IMR-90 (cell line): ENCODE measurements at regions not wholly inside any gene's neighbourhood (a gene's known extent, or its start where the extent isn't known, plus 50 kb on each side); places are given as distances from the start of the nearest gene placed in this dataset.

Experiments used
- ATAC-seq: fragments of 200-7000 bp; cut with Tn5 transposase; 2 replicates; pipeline ENCODE4 v1.9.1; 2020; ENCODE audit warnings: low read depth, mild to moderate bottlenecking, moderate library complexity
- BruUV-seq: library from RNA; stranded (reverse); fragments of 400-500 nt; replicated peaks from 2 replicates; lab custom pipeline; 2021; lab: Mats Ljungman, UMichigan
- CTCF ChIA-PET: fragments of 300-600 bp; formaldehyde crosslinking; extraction: SDS; loops from one replicate; lab custom pipeline; 2021; ENCODE audit warnings: antibody characterized with exemption; lab: Yijun Ruan, JAX
- POLR2A ChIA-PET: fragments of 300-600 bp; sonication (Branson Sonifier 250); formaldehyde crosslinking; loops from one replicate; lab custom pipeline; 2022; ENCODE audit warnings: antibody characterized with exemption; ENCODE audit not compliant: unreplicated experiment; lab: Charles Lee
- DNase-seq: peaks from one replicate; pipeline ENCODE4 v3.0.0; 2013
- H2AFZ ChIP-seq: replicated peaks from 2 replicates; pipeline ENCODE3; 2013; ENCODE audit warnings: low read length, mild to moderate bottlenecking; ENCODE audit not compliant: poor library complexity
- H2AK5ac ChIP-seq: 2 replicates; pipeline ENCODE4 v1.6.1; 2013; ENCODE audit warnings: low read depth, low read length, inconsistent platforms
- H2AK9ac ChIP-seq: replicated peaks from 2 replicates; pipeline ENCODE3; 2013; ENCODE audit warnings: mild to moderate bottlenecking, low read depth, low read length, moderate library complexity; ENCODE audit not compliant: poor library complexity
- H2BK120ac ChIP-seq: 2 replicates; pipeline ENCODE4 v1.6.1; 2013; ENCODE audit warnings: low read depth, low read length, inconsistent platforms
- H2BK15ac ChIP-seq: 3 replicates; pipeline ENCODE4 v1.6.1; 2013; ENCODE audit warnings: low read depth, low read length, inconsistent platforms
- H2BK20ac ChIP-seq: 2 replicates; pipeline ENCODE4 v1.6.1; 2013; ENCODE audit warnings: low read depth, mild to moderate bottlenecking, inconsistent platforms, low read length, moderate library complexity
- H2BK5ac ChIP-seq: 2 replicates; pipeline ENCODE4 v1.6.1; 2013; ENCODE audit warnings: mild to moderate bottlenecking, low read depth, low read length, inconsistent platforms; ENCODE audit not compliant: poor library complexity, severe bottlenecking
- H3K14ac ChIP-seq: replicated peaks from 2 replicates; pipeline ENCODE4 v1.6.1; 2013; ENCODE audit warnings: low read depth, low read length, inconsistent platforms
- H3K18ac ChIP-seq: 2 replicates; pipeline ENCODE4 v1.6.1; 2013; ENCODE audit warnings: low read depth, low read length, control low read depth
- H3K23ac ChIP-seq: 2 replicates; pipeline ENCODE4 v1.6.1; 2013; ENCODE audit warnings: low read depth, low read length, inconsistent platforms
- H3K27ac ChIP-seq: 2 replicates; pipeline ENCODE4 v1.5.1; 2013; ENCODE audit warnings: mild to moderate bottlenecking, control low read depth, low read length; ENCODE audit not compliant: insufficient read depth
- H3K27me3 ChIP-seq: 2 replicates; pipeline ENCODE4 v1.6.1; 2013; ENCODE audit warnings: low read length; ENCODE audit not compliant: control insufficient read depth, insufficient read depth
- H3K36me3 ChIP-seq: 2 replicates; pipeline ENCODE4 v1.6.1; 2013; ENCODE audit warnings: low read length, mixed read lengths; ENCODE audit not compliant: control insufficient read depth, insufficient read depth
- H3K4ac ChIP-seq: 2 replicates; pipeline ENCODE4 v1.6.1; 2013; ENCODE audit warnings: low read depth, low read length, inconsistent platforms
- H3K4me1 ChIP-seq: 2 replicates; pipeline ENCODE4 v1.6.1; 2013; ENCODE audit warnings: low read length, mixed read lengths; ENCODE audit not compliant: control insufficient read depth, insufficient read depth
- H3K4me2 ChIP-seq: 2 replicates; pipeline ENCODE4 v1.6.1; 2013; ENCODE audit warnings: low read depth, mild to moderate bottlenecking, control low read depth, low read length, moderate library complexity
- H3K4me3 ChIP-seq: 2 replicates; pipeline ENCODE4 v1.5.1; 2013; ENCODE audit warnings: low read depth, mild to moderate bottlenecking, control low read depth, low read length, moderate library complexity; ENCODE audit not compliant: insufficient read depth
- H3K56ac ChIP-seq: 2 replicates; pipeline ENCODE4 v1.6.1; 2013; ENCODE audit warnings: low read length, inconsistent platforms; ENCODE audit not compliant: insufficient read depth; ENCODE audit errors: extremely low read depth
- H3K79me1 ChIP-seq, 2 experiments: 2 replicates each; pipeline ENCODE4 v1.6.1; 2013; ENCODE audit warnings: low read length in 2 of 2, inconsistent platforms in 1 of 2, low read depth in 1 of 2
- H3K9ac ChIP-seq: 2 replicates; pipeline ENCODE4 v1.6.1; 2013; ENCODE audit warnings: low read depth, low read length, control low read depth
- H3K9me1 ChIP-seq: 2 replicates; pipeline ENCODE4 v1.6.1; 2013; ENCODE audit warnings: low read length, inconsistent platforms; ENCODE audit not compliant: insufficient read depth
- H3K9me3 ChIP-seq: 2 replicates; pipeline ENCODE4 v1.6.1; 2013; ENCODE audit warnings: low read length; ENCODE audit not compliant: control insufficient read depth, insufficient read depth
- H4K20me1 ChIP-seq: 2 replicates; pipeline ENCODE4 v1.6.1; 2013; ENCODE audit warnings: low read length, inconsistent platforms; ENCODE audit not compliant: insufficient read depth
- H4K5ac ChIP-seq: 2 replicates; pipeline ENCODE4 v1.6.1; 2013; ENCODE audit warnings: mild to moderate bottlenecking, low read depth, low read length, control low read depth
- H4K8ac ChIP-seq, 2 experiments: 2 replicates each; pipeline ENCODE4 v1.6.1; 2013; ENCODE audit warnings: low read depth in 2 of 2, low read length in 2 of 2, control low read depth in 1 of 2, inconsistent platforms in 1 of 2
- H4K91ac ChIP-seq: 2 replicates; pipeline ENCODE4 v1.6.1; 2013; ENCODE audit warnings: low read depth, low read length, inconsistent platforms; ENCODE audit not compliant: insufficient read depth
- BHLHE40 ChIP-seq: fragments of 150-350 bp; IDR thresholded peaks from 2 replicates; pipeline ENCODE4 v1.6.1; 2016; ENCODE audit warnings: mild to moderate bottlenecking, low read depth, low read length
- CTCF ChIP-seq: conservative IDR thresholded peaks from 2 replicates; pipeline ENCODE4 v1.5.1; 2012; ENCODE audit warnings: mild to moderate bottlenecking, low read depth, low read length, improper control_type of control experiment
- ELK1 ChIP-seq: fragments of 150-350 bp; IDR thresholded peaks from 2 replicates; pipeline ENCODE4 v1.6.1; 2016; ENCODE audit warnings: low read depth, mild to moderate bottlenecking, low read length, moderate library complexity, borderline replicate concordance
- FOS ChIP-seq: fragments of 150-350 bp; IDR thresholded peaks from 2 replicates; pipeline ENCODE4 v1.6.1; 2016; ENCODE audit warnings: low read depth, low read length
- MAZ ChIP-seq: IDR thresholded peaks from 2 replicates; pipeline ENCODE4 v1.6.1; 2012; ENCODE audit warnings: low read depth, mild to moderate bottlenecking, low read length, improper control_type of control experiment, moderate library complexity, borderline replicate concordance
- MXI1 ChIP-seq: IDR thresholded peaks from 2 replicates; pipeline ENCODE4 v1.6.1; 2012; ENCODE audit warnings: low read depth, mild to moderate bottlenecking, low read length, moderate library complexity, borderline replicate concordance
- NFE2L2 ChIP-seq: fragments of 150-350 bp; IDR thresholded peaks from 2 replicates; pipeline ENCODE4 v1.6.1; 2016; ENCODE audit warnings: low read depth, mild to moderate bottlenecking, low read length
- POLR2A ChIP-seq: IDR thresholded peaks from 2 replicates; pipeline ENCODE4 v1.6.1; 2012; ENCODE audit warnings: mild to moderate bottlenecking, low read depth, low read length
- RFX5 ChIP-seq: IDR thresholded peaks from 2 replicates; pipeline ENCODE4 v1.8.0; 2012; ENCODE audit warnings: low read depth, mild to moderate bottlenecking, low read length, moderate library complexity
- SMC3 ChIP-seq: fragments of 150-350 bp; IDR thresholded peaks from 2 replicates; pipeline ENCODE4 v1.6.1; 2016; ENCODE audit warnings: low read depth, mild to moderate bottlenecking, antibody characterized with exemption, low read length, moderate library complexity
- WGBS, 2 experiments: methylation state at CpG; one replicate each; pipeline versions ENCODE4 v1.1.5 to v1.1.7; 2013; ENCODE audit warnings: missing lambda C conversion rate in 2 of 2; ENCODE audit not compliant: insufficient read length in 1 of 2; ENCODE audit errors: extremely low coverage in 2 of 2; 5-methylcytosine and 5-hydroxymethylcytosine counted together
- dilution Hi-C: fragments of 300-500 bp; cut with HindIII; formaldehyde crosslinking; loops from one replicate; pipeline ENCODE4 v1.14.3; 2018; ENCODE audit warnings: low sequenced_read_pairs; ENCODE audit not compliant: unreplicated experiment
- in situ Hi-C: fragments of 300-500 bp; cut with MboI; formaldehyde crosslinking; loops from 3 replicates; pipeline ENCODE4 v1.14.3; 2019; ENCODE audit warnings: low sequenced_read_pairs, inconsistent platforms, mixed read lengths
- intact Hi-C: fragments of 100-400 bp; cut with micrococcal nuclease; formaldehyde crosslinking; loops from 2 replicates; pipeline ENCODE4 v1.10.0; 2022
- TF ChIP-seq, protein P1 (sequence below): fragments of 150-350 bp; IDR thresholded peaks from 2 replicates; pipeline ENCODE4 v1.6.1; 2017; ENCODE audit warnings: mild to moderate bottlenecking, antibody characterized with exemption, low read length, low read depth

DNA sequence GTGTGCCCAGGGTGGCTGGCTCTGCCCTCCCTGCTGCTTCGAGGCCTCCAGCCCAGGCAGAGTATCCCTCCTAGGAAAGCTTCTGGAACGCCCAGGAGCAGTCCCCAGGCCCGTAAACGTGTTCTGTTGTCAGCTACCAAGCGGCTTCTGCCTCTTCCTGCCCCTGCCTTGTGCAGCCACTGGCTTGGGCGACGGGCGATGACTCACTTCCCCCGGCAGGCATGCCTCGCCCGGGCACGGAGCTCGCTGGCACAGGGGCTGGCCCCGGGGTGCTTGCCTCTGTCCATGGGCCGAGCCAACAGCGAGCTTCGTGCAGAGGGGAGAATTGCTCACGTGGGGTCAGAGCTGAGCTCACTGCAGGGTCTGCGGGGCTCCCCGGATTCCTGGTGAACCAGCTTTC, 86.7 kb upstream of the THBS2 start:
- Histone ChIP-seq H3K27ac (no peak overlapping the region), H2BK120ac (no peak overlapping the region), H3K14ac (no peak overlapping the region), H3K9ac (no peak overlapping the region), H4K8ac (no peak overlapping the region), H4K5ac (no peak overlapping the region), H3K27me3 (no peaks in the 10 kb centered on the region), H2BK20ac (no peak overlapping the region), H2AFZ (no peak overlapping the region), H3K4ac (no peak overlapping the region), H3K9me1 (no peaks in the 10 kb centered on the region), H2AK9ac (no peak overlapping the region), H3K9me3 (0 out of 2 replicates have a peak, but pooled peaks cover 2% of the 10 kb centered on the region), H3K18ac (no peak overlapping the region), H4K20me1 (no peaks in the 10 kb centered on the region), H3K79me1 (no peaks in the 10 kb centered on the region), H3K36me3 (no peaks in the 10 kb centered on the region), H3K4me3 (no peak overlapping the region), H2BK15ac (no peak overlapping the region), H2AK5ac (no peak overlapping the region), H4K91ac (no peak overlapping the region), H3K4me1 (no peaks in the 10 kb centered on the region), H2BK5ac (no peak overlapping the region), H3K23ac (no peak overlapping the region), H3K56ac (no peak overlapping the region), H3K4me2 (no peak overlapping the region)
- POLR2A ChIA-PET: no interaction called here
- dilution Hi-C loops: no loop called here
- DNase-seq (no peak), ATAC-seq (no peak)
- intact Hi-C loops: no loop called here
- TF ChIP-seq MAZ (no peak), BHLHE40 (no peak), SMC3 (no peak), FOS (no peak), MXI1 (no peak), POLR2A (no peak), NFE2L2 (no peak), ELK1 (no peak), RFX5 (no peak), CTCF (no peak)
- TF ChIP-seq, protein P1, sequence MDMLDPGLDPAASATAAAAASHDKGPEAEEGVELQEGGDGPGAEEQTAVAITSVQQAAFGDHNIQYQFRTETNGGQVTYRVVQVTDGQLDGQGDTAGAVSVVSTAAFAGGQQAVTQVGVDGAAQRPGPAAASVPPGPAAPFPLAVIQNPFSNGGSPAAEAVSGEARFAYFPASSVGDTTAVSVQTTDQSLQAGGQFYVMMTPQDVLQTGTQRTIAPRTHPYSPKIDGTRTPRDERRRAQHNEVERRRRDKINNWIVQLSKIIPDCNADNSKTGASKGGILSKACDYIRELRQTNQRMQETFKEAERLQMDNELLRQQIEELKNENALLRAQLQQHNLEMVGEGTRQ: no peak
- in situ Hi-C loops: no loop called here
- no TSS peak for BruUV-seq
- WGBS, 2 experiments: 87% methylated on average over 9 of the region's 20 CpGs; no CpG with 5 or more reads in 1 of the 2 experiments
- CTCF ChIA-PET: no interaction called here
